ENCODE measurements at regions not wholly inside any gene's neighbourhood (a gene's known extent, or its start where the extent isn't known, plus 50 kb on each side); places are given as distances from the start of the nearest gene placed in this dataset.

GRCh38 chr21:35962917-35963316 is 97.4 kb downstream of the SETD4 start:
- TF ChIP-seq CTCF (IDR thresholded peaks at IDR 0.05): no peak
- no peak for TF ChIP-seq POLR2A (IDR thresholded peaks at IDR 0.05)
